Motor neuron (in vitro differentiated cells): ENCODE measurements at regions not wholly inside any gene's neighbourhood (a gene's known extent, or its start where the extent isn't known, plus 50 kb on each side); places are given as distances from the start of the nearest gene placed in this dataset.
A peak's percentile ranks its signal among the peaks of the same experiment; 100 is the strongest.
"Not testable (repeated sequence)": the region's sequence is repeated elsewhere in the genome, so short reads cannot be mapped to it uniquely, and the experiment has no call there.

ENCODE experiments used
- ATAC-seq, 8 experiments: fragments of 200-7000 bp; cut with Tn5 transposase; replicated peaks in 6 of 8; 2 replicates each; pipeline ENCODE4 v1.8.0; 2021; ENCODE audit warnings: mild to moderate bottlenecking in 8 of 8, moderate library complexity in 8 of 8
- H3K27ac ChIP-seq, 2 donors: fragments of 250-450 bp; sonication (Bioruptor Pico); 2 replicates each; pipeline ENCODE4 v1.9.0; 2021; ENCODE audit warnings: antibody characterized with exemption in 2 of 2, mild to moderate bottlenecking in 2 of 2, moderate library complexity in 1 of 2
- H3K4me1 ChIP-seq, 2 donors: fragments of 250-450 bp; sonication (Bioruptor Pico); replicated peaks in 1 of 2; 2 replicates each; pipeline ENCODE4 v1.6.1; 2021; ENCODE audit warnings: antibody characterized with exemption in 2 of 2, mild to moderate bottlenecking in 2 of 2, moderate library complexity in 1 of 2
- H3K4me3 ChIP-seq, 5 donors: fragments of 250-450 bp; sonication (Bioruptor Pico); 2 replicates each; pipeline ENCODE4 v1.9.0; 2021; ENCODE audit warnings: antibody characterized with exemption in 5 of 5, mild to moderate bottlenecking in 5 of 5, moderate library complexity in 4 of 5
- WGBS, 10 experiments: fragments of 450-650 bp; shearing (Covaris generic); methylation state at CpG; one replicate each; pipeline ENCODE4 v1.0.0; 2022; 5-methylcytosine and 5-hydroxymethylcytosine counted together
- in situ Hi-C, 9 experiments: fragments of 400-800 bp; cut with MboI; loops; one replicate each; pipeline ENCODE4 v1.15.0; 2021; ENCODE audit warnings: low sequenced_read_pairs in 9 of 9, low pct_unique_long_range_greater_than_20kb in 2 of 9; ENCODE audit not compliant: unreplicated experiment in 9 of 9

DNA sequence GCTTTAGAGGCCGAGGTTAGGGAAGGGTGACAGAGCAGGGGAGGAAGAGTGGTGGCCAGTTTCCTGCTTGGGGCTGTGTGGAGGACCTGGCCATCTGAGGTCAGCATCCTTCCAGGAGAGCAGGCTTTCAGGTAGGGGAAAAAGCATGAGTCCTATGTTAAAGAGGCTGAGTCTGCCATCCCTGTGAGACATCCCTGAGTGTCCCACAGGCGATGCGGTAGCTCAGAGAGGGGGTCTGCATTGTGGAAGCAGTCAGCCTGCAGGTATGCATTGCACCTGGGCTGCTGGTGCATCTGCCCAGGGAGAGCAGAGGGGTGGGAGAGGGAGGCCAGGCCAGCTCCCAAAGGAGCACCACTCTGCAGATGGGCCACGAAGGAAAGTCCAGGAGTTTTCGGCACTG, 282.1 kb upstream of the ZNF32 start:
- Histone ChIP-seq H3K4me1 (no peaks in the 10 kb centered on the region), H3K4me3 (no peak overlapping the region), H3K27ac (no peak overlapping the region)
- in situ Hi-C loops, result no loop called here
- 20 to 100% (median 86%) methylated on average over 1 to 3 of the region's 5 CpGs; no CpG with 5 or more reads in 4 of the 10 experiments for WGBS, 10 experiments
- no peak for ATAC-seq

DNA sequence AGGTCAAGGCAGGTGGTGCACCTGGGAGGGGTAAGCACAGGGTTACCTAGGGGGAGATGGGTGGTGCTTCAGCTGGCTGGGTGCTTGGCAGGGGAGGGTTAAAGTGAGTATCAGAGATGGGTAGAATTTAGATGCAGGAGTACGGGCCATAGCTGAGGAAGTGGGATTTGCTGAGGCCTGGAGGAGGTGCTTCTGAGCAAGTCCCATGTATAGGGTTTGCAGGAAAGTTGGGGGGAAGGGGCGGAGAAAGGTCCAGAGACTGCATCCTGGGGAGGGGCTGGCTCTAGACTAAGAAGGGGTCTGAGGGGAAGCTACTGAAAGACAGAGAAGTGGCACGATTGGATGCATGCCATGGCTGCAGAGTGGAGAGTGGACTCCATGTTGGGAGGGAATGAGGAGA, 281.6 kb upstream of the ZNF32 start:
- no peaks in the 10 kb centered on the region for H3K4me1 ChIP-seq
- H3K4me3 ChIP-seq, result no peak overlapping the region
- WGBS, 10 experiments, result 50% methylated on average over 1 of the region's 3 CpGs; no CpG with 5 or more reads in 9 of the 10 experiments
- in situ Hi-C loops, result no loop called here
- no peak for ATAC-seq
- no peak overlapping the region for H3K27ac ChIP-seq

DNA sequence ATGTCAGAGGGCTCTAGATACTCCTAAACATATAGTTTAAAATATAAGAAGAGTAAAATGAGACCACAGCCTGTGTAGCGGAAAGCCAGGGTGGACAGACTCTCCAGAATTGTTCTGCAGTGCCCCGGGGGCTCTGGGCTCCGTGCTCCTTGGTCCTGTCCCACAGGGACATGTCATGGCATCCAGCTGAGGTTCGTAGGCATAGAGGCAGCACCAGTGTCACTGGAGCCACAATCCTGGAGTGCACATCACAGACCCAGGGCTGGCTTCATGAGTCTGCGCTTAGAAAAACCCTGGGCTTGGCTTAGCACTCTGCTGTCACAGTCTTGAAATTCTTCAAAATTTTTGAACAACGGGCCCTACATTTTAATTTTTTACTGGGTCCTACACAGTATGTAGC, 280.4 kb upstream of the ZNF32 start:
- Histone ChIP-seq H3K27ac (no peak overlapping the region), H3K4me3 (no peak overlapping the region), H3K4me1 (no peaks in the 10 kb centered on the region)
- ATAC-seq, result no peak
- in situ Hi-C loops, result no loop called here
- 60 to 93% (median 83%) methylated on average over 1 to 6 of the region's 6 CpGs; no CpG with 5 or more reads in 1 of the 10 experiments for WGBS, 10 experiments

GRCh38 chr10:43928425-43928968, 279.8 kb upstream of the ZNF32 start:
- Histone ChIP-seq H3K4me1 (no peaks in the 10 kb centered on the region), H3K27ac (no peak overlapping the region), H3K4me3 (no peak overlapping the region)
- 10 to 92% (median 60%) methylated on average over 1 to 4 of the region's 7 CpGs; no CpG with 5 or more reads in 3 of the 10 experiments for WGBS, 10 experiments
- in situ Hi-C loops, result no loop called here
- ATAC-seq, result no peak

GRCh38 chr10:43926875-43927406, 278.3 kb upstream of the ZNF32 start:
- in situ Hi-C loops, result no loop called here
- H3K4me3 ChIP-seq, result no peak overlapping the region
- H3K27ac ChIP-seq, result no peak overlapping the region
- no peaks in the 10 kb centered on the region for H3K4me1 ChIP-seq
- 20 to 100% (median 67%) methylated on average over 1 to 3 of the region's 7 CpGs; no CpG with 5 or more reads in 5 of the 10 experiments for WGBS, 10 experiments
- ATAC-seq, result no peak

DNA sequence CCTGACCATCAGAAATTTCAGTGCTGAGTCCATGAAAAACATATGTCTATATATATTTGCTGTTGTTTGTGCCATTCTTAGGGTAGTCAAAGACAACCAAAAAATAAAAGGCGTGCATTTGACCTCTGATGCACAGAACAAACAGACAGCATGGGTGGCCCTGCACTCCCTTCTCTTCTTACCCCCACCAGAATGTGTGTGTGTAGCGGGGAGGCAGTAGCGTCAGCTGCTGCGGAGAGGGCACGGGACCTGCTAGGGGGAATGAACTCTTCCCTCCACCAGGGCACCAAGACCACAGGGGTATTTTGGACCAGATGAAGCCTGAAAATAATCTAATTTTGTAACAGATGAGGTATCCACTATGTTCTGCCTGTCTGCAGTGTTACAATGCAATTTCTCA, 277.7 kb upstream of the ZNF32 start:
- 40 to 100% (median 80%) methylated on average over 1 to 4 of the region's 5 CpGs; no CpG with 5 or more reads in 2 of the 10 experiments for WGBS, 10 experiments
- no peaks in the 10 kb centered on the region for H3K4me1 ChIP-seq
- in situ Hi-C loops, result no loop called here
- no peak overlapping the region for H3K27ac ChIP-seq
- no peak overlapping the region for H3K4me3 ChIP-seq
- no peak for ATAC-seq

DNA sequence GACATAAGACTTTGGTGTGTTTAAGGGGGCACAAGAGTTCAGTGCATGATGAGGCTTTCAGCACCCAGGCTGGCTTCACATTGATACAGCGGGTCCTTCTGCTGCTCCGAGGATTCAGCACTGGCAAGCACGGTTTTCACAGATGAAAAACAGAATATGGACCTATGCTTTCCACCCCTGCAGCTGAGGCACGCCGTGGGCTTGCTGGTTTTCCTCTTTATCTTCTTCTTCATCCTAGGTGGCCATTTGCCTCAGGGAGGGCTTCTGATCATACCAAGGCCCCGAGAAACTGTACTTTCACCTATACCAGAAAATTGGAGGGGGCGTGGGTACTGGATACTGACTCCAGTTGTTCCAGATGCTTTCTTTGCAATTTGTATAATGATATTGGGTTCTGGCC, 277.1 kb upstream of the ZNF32 start:
- Histone ChIP-seq H3K27ac (no peak overlapping the region), H3K4me1 (no peaks in the 10 kb centered on the region), H3K4me3 (no peak overlapping the region)
- WGBS, 10 experiments, result 40 to 97% (median 86%) methylated on average over 1 to 5 of the region's 7 CpGs; no CpG with 5 or more reads in 3 of the 10 experiments
- in situ Hi-C loops, result no loop called here
- no peak for ATAC-seq

- H3K27ac ChIP-seq, result no peak overlapping the region
- no peaks in the 10 kb centered on the region for H3K4me1 ChIP-seq
- in situ Hi-C loops, result no loop called here
- whole genome bisulfite sequencing, 10 experiments, result 7 to 50% (median 32%) methylated on average over 1 to 2 of the region's 2 CpGs; no CpG with 5 or more reads in 2 of the 10 experiments
- H3K4me3 ChIP-seq, result no peak overlapping the region
- ATAC-seq, result no peak
Observed at GRCh38 chr10:43923328-43923727, 274.6 kb upstream of the ZNF32 start.

DNA sequence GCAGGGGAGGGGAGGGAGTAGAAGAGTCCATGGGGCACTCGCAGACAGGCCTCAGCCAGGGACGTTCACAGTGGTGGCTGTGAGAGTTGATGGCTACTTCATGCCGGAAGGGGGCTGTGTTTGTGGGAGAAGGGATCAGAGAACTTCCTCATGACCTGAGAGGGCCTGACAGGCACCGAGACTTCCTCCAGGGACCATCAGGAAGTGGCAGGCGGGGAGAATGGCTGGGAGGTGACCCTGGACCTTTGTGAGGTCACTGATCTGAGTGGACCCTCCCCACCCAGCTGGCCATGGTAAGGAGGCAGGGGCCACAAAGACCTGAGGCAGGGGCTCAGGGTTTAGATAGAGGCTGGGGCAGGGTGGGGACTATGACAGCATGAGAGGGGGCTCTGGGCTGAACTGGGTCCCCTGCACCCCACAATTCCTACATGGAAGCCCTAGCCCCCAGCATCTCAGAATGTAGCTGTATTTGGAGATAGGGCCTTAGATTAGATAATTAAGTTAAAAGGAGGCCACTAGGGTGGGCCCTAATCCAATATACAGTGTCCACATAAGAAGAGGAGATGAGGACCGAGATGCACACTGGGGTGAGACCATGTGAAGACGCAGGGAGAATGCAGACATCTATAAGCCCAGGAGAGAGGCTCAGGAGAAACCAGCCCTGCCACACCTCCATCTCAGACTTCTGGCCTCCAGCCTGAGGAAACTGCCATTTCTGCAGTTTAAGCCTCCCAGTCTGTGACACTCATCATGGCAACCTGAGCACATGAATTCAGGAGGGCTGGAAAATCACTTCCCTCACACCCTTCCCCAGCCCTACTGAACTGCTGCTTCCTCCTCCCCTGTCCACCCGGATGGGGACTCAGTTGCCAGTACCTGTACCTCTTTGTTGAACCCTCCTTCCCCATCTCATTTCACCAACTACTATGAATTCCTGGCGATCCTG, 273.9 kb upstream of the ZNF32 start:
- ATAC-seq, result peak in 5 of 8 experiments; percentile 39 to 77 (median 66)

GRCh38 chr10:43921881-43922280, 273.2 kb upstream of the ZNF32 start:
- Histone ChIP-seq H3K4me3 (no peak overlapping the region), H3K27ac (no peak overlapping the region), H3K4me1 (no peaks in the 10 kb centered on the region)
- in situ Hi-C loops, result no loop called here
- ATAC-seq, result no peak
- WGBS, 10 experiments, result 30 to 100% (median 83%) methylated on average over 1 to 3 of the region's 9 CpGs; no CpG with 5 or more reads in 5 of the 10 experiments

More for the DNA sequence above, 273.9 kb upstream of the ZNF32 start:
- in situ Hi-C loops, result no loop called here
- WGBS, 10 experiments, result 20 to 80% (median 50%) methylated on average over 2 to 6 of the region's 9 CpGs; no CpG with 5 or more reads in 3 of the 10 experiments
- no peak overlapping the region for H3K4me3 ChIP-seq
- no peak overlapping the region for H3K27ac ChIP-seq
- no peaks in the 10 kb centered on the region for H3K4me1 ChIP-seq

DNA sequence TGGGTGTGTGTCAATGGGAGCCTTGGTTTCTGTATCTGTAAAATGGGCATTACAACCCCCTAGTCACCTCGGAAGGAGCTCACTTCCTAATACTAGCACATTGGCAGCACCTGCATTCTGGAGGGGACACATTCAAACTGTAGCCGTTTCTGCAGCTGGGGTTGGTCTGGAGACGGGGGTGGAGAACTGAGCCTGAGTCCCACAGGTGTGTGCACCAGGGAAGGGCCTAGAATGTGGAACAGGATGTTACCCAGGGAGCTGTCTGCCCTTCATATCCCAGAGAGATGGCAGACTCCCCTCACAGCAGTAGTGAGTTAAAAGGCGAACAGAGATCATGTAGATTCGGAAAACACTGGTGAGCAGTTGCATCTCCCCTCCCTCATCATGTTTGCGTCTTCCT, 272.8 kb upstream of the ZNF32 start:
- WGBS, 10 experiments, result 60 to 100% (median 80%) methylated on average over 1 to 3 of the region's 6 CpGs; no CpG with 5 or more reads in 3 of the 10 experiments

DNA sequence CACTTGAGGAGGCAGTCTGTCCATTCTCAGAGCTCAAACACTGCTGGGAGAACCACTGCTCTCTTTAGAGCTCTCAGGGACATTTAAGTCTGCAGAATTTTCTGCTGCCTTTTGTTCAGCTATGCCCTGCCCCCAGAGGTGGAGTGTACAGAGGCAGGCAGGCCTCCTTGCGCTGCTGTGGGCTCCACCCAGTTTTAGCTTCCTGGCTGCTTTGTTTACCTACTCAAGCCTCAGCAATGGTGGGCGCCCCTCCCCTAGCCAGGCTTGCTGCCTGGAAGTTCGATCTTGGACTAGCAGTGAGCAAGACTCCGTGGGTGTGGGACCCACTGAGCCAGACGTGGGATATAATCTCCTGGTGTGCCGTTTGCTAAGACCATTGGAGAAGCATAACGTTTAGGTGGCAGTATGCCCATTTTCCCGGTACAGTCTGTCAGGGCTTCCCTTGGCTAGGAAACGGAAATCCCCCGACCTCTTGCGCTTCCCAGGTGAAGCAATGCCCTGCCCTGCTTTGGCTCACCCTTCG, 271.6 kb upstream of the ZNF32 start:
- H3K4me3 ChIP-seq, H3K27ac ChIP-seq, in situ Hi-C loops, H3K4me1 ChIP-seq, ATAC-seq: not testable (repeated sequence)
- 60 to 100% (median 75%) methylated on average over 1 to 10 of the region's 12 CpGs; no CpG with 5 or more reads in 5 of the 10 experiments for WGBS, 10 experiments

More for the DNA sequence above, 272.8 kb upstream of the ZNF32 start:
- no peak for ATAC-seq
- Histone ChIP-seq H3K4me3 (no peak overlapping the region), H3K27ac (no peak overlapping the region), H3K4me1 (no peaks in the 10 kb centered on the region)
- in situ Hi-C loops, result no loop called here

GRCh38 chr10:43913676-43914235, 265.1 kb upstream of the ZNF32 start:
- H3K4me1 ChIP-seq, result peaks cover 0 to 6% of the 10 kb centered on the region in 2 donors
- WGBS, 10 experiments, result 38 to 83% (median 68%) methylated on average over 1 to 4 of the region's 8 CpGs; no CpG with 5 or more reads in 2 of the 10 experiments
- no peak overlapping the region for H3K27ac ChIP-seq
- in situ Hi-C loops, result no loop called here
- ATAC-seq, result no peak
- no peak overlapping the region for H3K4me3 ChIP-seq
